SK-N-SH (cell line): ENCODE measurements at regions not wholly inside any gene's neighbourhood (a gene's known extent, or its start where the extent isn't known, plus 50 kb on each side); places are given as distances from the start of the nearest gene placed in this dataset.
A peak's percentile ranks its signal among the peaks of the same experiment; 100 is the strongest.

Experiments
- CTCF ChIA-PET: fragments of 300-600, 350-600 bp; formaldehyde crosslinking; extraction: SDS; loops from one replicate; lab custom pipeline; 2021; lab: Yijun Ruan, JAX
- POLR2A ChIA-PET: fragments of 350-600 bp; sonication (Branson Sonifier 250); formaldehyde crosslinking; extraction: SDS; loops from one replicate; lab custom pipeline; 2020; ENCODE audit warnings: antibody characterized with exemption, inconsistent platforms; lab: Yijun Ruan, JAX
- DNase-seq: peaks from one replicate; pipeline ENCODE4 v3.0.0; 2012
- H2AFZ ChIP-seq: fragments of 200-600 bp; sonication (generic); 2 replicates; pipeline ENCODE4 v1.8.1; 2016; ENCODE audit warnings: antibody characterized with exemption, mild to moderate bottlenecking, low read depth
- H3F3A ChIP-seq: fragments of 200-600 bp; sonication (generic); replicated peaks from 2 replicates; pipeline ENCODE3; 2016; ENCODE audit warnings: antibody characterized with exemption, mild to moderate bottlenecking; ENCODE audit not compliant: insufficient read depth
- H3K27ac ChIP-seq, 2 experiments: fragments of 200-500 bp in 1 of 2; fragments of 200-600 bp in 1 of 2; sonication (Bioruptor generic) in 1 of 2; sonication (generic), shearing (Covaris generic) in 1 of 2; 2 replicates each; pipeline versions ENCODE4 v1.5.1 to v1.6.1; 2014 to 2016; ENCODE audit warnings: low read depth in 2 of 2, inconsistent platforms in 1 of 2, low read length in 1 of 2, mild to moderate bottlenecking in 1 of 2, mixed read lengths in 1 of 2
- H3K27me3 ChIP-seq: fragments of 200-600 bp; sonication (generic), shearing (Covaris generic); 2 replicates; pipeline ENCODE4 v1.6.1; 2016; ENCODE audit warnings: mixed run types; ENCODE audit not compliant: insufficient read depth
- H3K36me3 ChIP-seq, 2 experiments: fragments of 200-500 bp in 1 of 2; fragments of 200-600 bp in 1 of 2; sonication (Bioruptor generic) in 1 of 2; sonication (generic) in 1 of 2; replicated peaks in 1 of 2; 2 replicates each; pipeline versions ENCODE3 to v1.5.1; 2014 to 2016; ENCODE audit warnings: low read length in 1 of 2, mild to moderate bottlenecking in 1 of 2; ENCODE audit not compliant: insufficient read depth in 2 of 2, control insufficient read depth in 1 of 2
- H3K4me1 ChIP-seq, 2 experiments: fragments of 200-500 bp in 1 of 2; fragments of 200-600 bp in 1 of 2; sonication (Bioruptor generic) in 1 of 2; sonication (generic), shearing (Covaris generic) in 1 of 2; 2 replicates each; pipeline versions ENCODE4 v1.5.1 to v1.6.1; 2014 to 2016; ENCODE audit warnings: low read depth in 1 of 2, low read length in 1 of 2, mixed run types in 1 of 2; ENCODE audit not compliant: insufficient read depth in 2 of 2, control insufficient read depth in 1 of 2
- H3K4me2 ChIP-seq: fragments of 200-600 bp; sonication (generic), shearing (Covaris generic); 2 replicates; pipeline ENCODE4 v1.6.1; 2017; ENCODE audit warnings: mixed run types
- H3K4me3 ChIP-seq, 2 experiments: fragments of 200-500 bp in 1 of 2; fragments of 200-600 bp in 1 of 2; sonication (Bioruptor generic) in 1 of 2; sonication (generic), shearing (Covaris generic) in 1 of 2; 2 replicates each; pipeline versions ENCODE4 v1.5.1 to v1.8.1; 2014 to 2016; ENCODE audit warnings: low read depth in 2 of 2, inconsistent platforms in 1 of 2, low read length in 1 of 2, mild to moderate bottlenecking in 1 of 2, mixed read lengths in 1 of 2, moderate library complexity in 1 of 2
- H3K79me2 ChIP-seq: fragments of 200-600 bp; sonication (generic); 2 replicates; pipeline ENCODE4 v1.8.1; 2017; ENCODE audit warnings: mild to moderate bottlenecking; ENCODE audit not compliant: insufficient read depth
- H3K9ac ChIP-seq: fragments of 200-600 bp; sonication (generic); 2 replicates; pipeline ENCODE4 v1.6.1; 2017; ENCODE audit warnings: mixed run types
- H3K9me2 ChIP-seq: fragments of 200-600 bp; sonication (generic); 2 replicates; pipeline ENCODE4 v1.6.1; 2017; ENCODE audit warnings: mixed run types
- H3K9me3 ChIP-seq: fragments of 200-600 bp; sonication (generic); 2 replicates; pipeline ENCODE4 v1.6.1; 2017; ENCODE audit warnings: mixed run types, mild to moderate bottlenecking, moderate library complexity
- H4K20me1 ChIP-seq: fragments of 200-600 bp; sonication (generic); 2 replicates; pipeline ENCODE4 v1.6.1; 2017; ENCODE audit warnings: mild to moderate bottlenecking, mixed run types; ENCODE audit not compliant: insufficient read depth
- CTCF ChIP-seq: fragments of 200-600 bp; sonication (generic); IDR thresholded peaks from 2 replicates; pipeline ENCODE4 v1.6.1; 2017; ENCODE audit warnings: antibody characterized with exemption, mild to moderate bottlenecking, moderate library complexity
- EP300 ChIP-seq, 2 experiments: IDR thresholded peaks; 2 replicates each; pipeline versions ENCODE4 v1.4.0 to v1.6.1; 2012; ENCODE audit warnings: borderline replicate concordance in 1 of 2, low read depth in 1 of 2, low read length in 1 of 2
- FOSL2 ChIP-seq: IDR thresholded peaks from 2 replicates; pipeline ENCODE4 v1.4.0; 2012; ENCODE audit warnings: low read depth, mild to moderate bottlenecking, moderate library complexity, borderline replicate concordance
- FOXM1 ChIP-seq: IDR thresholded peaks from 2 replicates; pipeline ENCODE4 v1.4.0; 2012; ENCODE audit warnings: low read depth, mild to moderate bottlenecking
- GABPA ChIP-seq: IDR thresholded peaks from 2 replicates; pipeline ENCODE4 v1.4.0; 2012; ENCODE audit warnings: low read depth, mild to moderate bottlenecking
- GATA2 ChIP-seq: sonication (generic); formaldehyde crosslinking; IDR thresholded peaks from 2 replicates; pipeline ENCODE4 v1.5.0; 2020; ENCODE audit warnings: mild to moderate bottlenecking, missing genetic modification reagents
- IRF3 ChIP-seq: fragments of 150-350 bp; IDR thresholded peaks from 2 replicates; pipeline ENCODE4 v1.6.1; 2016; ENCODE audit warnings: mild to moderate bottlenecking, low read depth, low read length
- JUND ChIP-seq: IDR thresholded peaks from 2 replicates; pipeline ENCODE4 v1.4.0; 2012
- MEF2A ChIP-seq: IDR thresholded peaks from 2 replicates; pipeline ENCODE4 v1.4.0; 2012; ENCODE audit warnings: low read depth, borderline replicate concordance
- RAD21 ChIP-seq: IDR thresholded peaks from 2 replicates; pipeline ENCODE4 v1.6.1; 2012; ENCODE audit warnings: mild to moderate bottlenecking, low read length
- RFX5 ChIP-seq: IDR thresholded peaks from 2 replicates; pipeline ENCODE4 v1.6.1; 2012; ENCODE audit warnings: mild to moderate bottlenecking, improper control_type of control experiment, low read length
- RXRA ChIP-seq: IDR thresholded peaks from 2 replicates; pipeline ENCODE4 v1.4.0; 2012; ENCODE audit warnings: low read depth, mild to moderate bottlenecking, borderline replicate concordance
- SIN3A ChIP-seq: IDR thresholded peaks from 2 replicates; pipeline ENCODE4 v1.6.1; 2012; ENCODE audit warnings: low read depth, mild to moderate bottlenecking, low read length, moderate library complexity, borderline replicate concordance
- SMC3 ChIP-seq: IDR thresholded peaks from 2 replicates; pipeline ENCODE4 v1.6.1; 2012; ENCODE audit warnings: low read depth, low read length, improper control_type of control experiment
- TAF1 ChIP-seq: IDR thresholded peaks from 2 replicates; pipeline ENCODE4 v1.6.1; 2012; ENCODE audit warnings: low read depth, mild to moderate bottlenecking, low read length, moderate library complexity, borderline replicate concordance
- TCF12 ChIP-seq: IDR thresholded peaks from 2 replicates; pipeline ENCODE4 v1.4.0; 2012
- TEAD4 ChIP-seq: IDR thresholded peaks from 2 replicates; pipeline ENCODE4 v1.4.0; 2012; ENCODE audit warnings: mild to moderate bottlenecking, borderline replicate concordance; ENCODE audit not compliant: insufficient read depth
- WGBS: methylation state at CpG from one replicate; pipeline ENCODE4 v1.1.6; 2017; ENCODE audit warnings: low lambda C conversion rate; 5-methylcytosine and 5-hydroxymethylcytosine counted together
- TF ChIP-seq, protein P1 (sequence below): IDR thresholded peaks from 2 replicates; pipeline ENCODE4 v1.4.0; 2012; ENCODE audit warnings: low read depth, borderline replicate concordance

DNA sequence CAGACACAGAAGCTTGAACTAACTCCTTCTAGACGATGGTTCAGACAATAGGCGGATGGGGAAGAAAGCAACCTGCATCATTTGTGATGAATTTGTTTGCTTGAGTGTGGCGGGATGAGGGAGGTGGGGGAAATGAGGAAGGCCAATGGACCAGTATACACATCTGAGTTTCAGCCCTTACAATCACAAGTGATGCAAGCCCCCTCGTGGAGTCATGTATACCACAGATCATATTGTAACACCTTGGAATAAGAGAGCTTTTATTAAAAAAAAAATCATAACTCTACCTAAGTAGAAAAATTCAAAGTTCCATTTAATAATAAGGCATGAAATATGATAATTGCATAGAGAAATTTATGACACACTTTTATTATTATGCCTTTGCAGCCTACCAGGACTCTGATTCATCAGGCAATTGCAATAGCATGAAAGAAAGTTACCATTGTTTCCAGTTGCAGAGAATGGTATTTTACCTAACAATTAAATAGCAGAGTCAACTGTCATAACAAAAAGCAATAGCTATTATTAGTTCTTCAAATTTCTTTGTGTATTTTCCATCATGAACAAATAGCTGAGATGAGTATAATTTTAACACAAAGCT lies 230.2 kb upstream of the AKR1E2 start:
- H3K4me1 ChIP-seq = peaks cover 0 to 5% of the 10 kb centered on the region in 2 experiments; a peak in 1 of 4 replicates
- no peaks in the 10 kb centered on the region for H3K9me3 ChIP-seq
- H2AFZ ChIP-seq = no peak overlapping the region
- H3K27me3 ChIP-seq = no peaks in the 10 kb centered on the region
- no peak overlapping the region for H3K4me3 ChIP-seq
- no peaks in the 10 kb centered on the region for H4K20me1 ChIP-seq
- no peak for DNase-seq
- no peaks in the 10 kb centered on the region for H3K36me3 ChIP-seq
- no peak overlapping the region for H3K4me2 ChIP-seq
- no peaks in the 10 kb centered on the region for H3K9me2 ChIP-seq
- 94% methylated on average over 4 of the region's 4 CpGs for WGBS
- H3K79me2 ChIP-seq = no peaks in the 10 kb centered on the region
- CTCF ChIA-PET = no interaction called here
- POLR2A ChIA-PET = no interaction called here
- peak; percentile 57; the same call in 1 of the 2 replicates for TF ChIP-seq FOSL2
- peak in 1 of 2 experiments; percentile 30; a peak in 1 of 4 replicates for TF ChIP-seq EP300 (IDR thresholded peaks at IDR 0.05; ENCODE audit: borderline replicate concordance in 1 of 2, low read depth in 1 of 2, low read length in 1 of 2)
- no peak for TF ChIP-seq RXRA
- peak; percentile 33; the same call in 1 of the 2 replicates for TF ChIP-seq TCF12
- peak; percentile 23; the same call in 1 of the 2 replicates for TF ChIP-seq JUND
- no peak overlapping the region for H3K9ac ChIP-seq
- peak overlapping the region in 1 of 2 experiments; percentile 31; a peak in 1 of 4 replicates for H3K27ac ChIP-seq
- H3F3A ChIP-seq = no peaks in the 10 kb centered on the region

DNA sequence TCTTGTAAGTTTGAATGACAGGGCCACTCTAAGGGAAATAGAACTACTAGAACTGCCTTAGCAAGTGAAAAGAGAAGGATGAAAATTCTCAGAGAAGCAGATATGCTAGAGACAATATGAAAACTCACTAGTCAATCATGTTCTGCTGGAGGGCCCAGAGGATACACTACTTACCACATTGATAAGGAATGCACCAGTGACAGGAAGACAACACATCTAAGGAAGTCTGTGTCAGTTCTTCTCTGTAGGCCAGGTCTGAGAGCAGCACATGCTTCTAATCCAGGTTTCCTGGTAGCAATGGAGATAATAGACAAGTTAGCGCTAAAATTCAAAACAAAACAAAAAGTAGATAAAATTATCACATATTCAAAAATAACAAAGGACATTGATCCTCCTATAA lies 235.2 kb upstream of the AKR1E2 start:
- H3K4me1 ChIP-seq = peaks cover 2 to 10% of the 10 kb centered on the region in 2 experiments; a peak in 3 of 4 replicates
- no peak overlapping the region for H3K9ac ChIP-seq
- H2AFZ ChIP-seq = no peak overlapping the region
- whole genome bisulfite sequencing = 100% methylated on average over 1 of the region's 1 CpG
- H3K36me3 ChIP-seq = no peaks in the 10 kb centered on the region
- no peaks in the 10 kb centered on the region for H3K79me2 ChIP-seq
- no peaks in the 10 kb centered on the region for H3K9me2 ChIP-seq
- H3K27me3 ChIP-seq = no peaks in the 10 kb centered on the region
- CTCF ChIA-PET = no interaction called here
- TF ChIP-seq RAD21 (no peak), IRF3 (no peak), TEAD4 (no peak), RFX5 (no peak), FOSL2 (no peak), CTCF (no peak), RXRA (no peak), SMC3 (no peak), TAF1 (no peak), EP300 (IDR thresholded peaks at IDR 0.05; ENCODE audit: borderline replicate concordance in 1 of 2, low read depth in 1 of 2, low read length in 1 of 2) (no peak), GABPA (no peak), MEF2A (no peak), JUND (no peak), SIN3A (no peak), GATA2 (CRISPR knock-in tag) (no peak), FOXM1 (no peak)
- TF ChIP-seq, protein P1, sequence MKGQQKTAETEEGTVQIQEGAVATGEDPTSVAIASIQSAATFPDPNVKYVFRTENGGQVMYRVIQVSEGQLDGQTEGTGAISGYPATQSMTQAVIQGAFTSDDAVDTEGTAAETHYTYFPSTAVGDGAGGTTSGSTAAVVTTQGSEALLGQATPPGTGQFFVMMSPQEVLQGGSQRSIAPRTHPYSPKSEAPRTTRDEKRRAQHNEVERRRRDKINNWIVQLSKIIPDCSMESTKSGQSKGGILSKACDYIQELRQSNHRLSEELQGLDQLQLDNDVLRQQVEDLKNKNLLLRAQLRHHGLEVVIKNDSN = no peak
- H3K4me3 ChIP-seq = no peak overlapping the region
- no peak overlapping the region for H3K27ac ChIP-seq
- no peaks in the 10 kb centered on the region for H4K20me1 ChIP-seq
- no peak overlapping the region for H3K4me2 ChIP-seq
- H3K9me3 ChIP-seq = no peaks in the 10 kb centered on the region
- H3F3A ChIP-seq = no peaks in the 10 kb centered on the region
- POLR2A ChIA-PET = no interaction called here
- DNase-seq = no peak
